H1 (cell line): ENCODE measurements at regions not wholly inside any gene's neighbourhood (a gene's known extent, or its start where the extent isn't known, plus 50 kb on each side); places are given as distances from the start of the nearest gene placed in this dataset.
"Not testable (repeated sequence)": the region's sequence is repeated elsewhere in the genome, so short reads cannot be mapped to it uniquely, and the experiment has no call there.

Experiments
- CTCF ChIA-PET: fragments of 300-600 bp; sonication (Branson Sonifier 250); formaldehyde crosslinking; loops from one replicate; lab custom pipeline; 2021; ENCODE audit not compliant: partially characterized antibody; lab: Charles Lee
- POLR2A ChIA-PET: fragments of 300-600 bp; sonication (Branson Sonifier 250); formaldehyde crosslinking; loops from one replicate; lab custom pipeline; 2021; ENCODE audit warnings: inconsistent platforms; ENCODE audit not compliant: partially characterized antibody; lab: Charles Lee
- DNase-seq, 2 experiments: peaks; one replicate each; pipeline versions ENCODE4 v3.0.0 to v3.0.0-alpha.2; 2010 to 2022; ENCODE audit warnings: low spot score in 2 of 2, low read depth in 1 of 2, mixed read lengths in 1 of 2
- FAIRE-seq: peaks from 2 replicates; lab custom pipeline; 2011; peaks lifted over from hg19 to GRCh38; lab: Jason Lieb, UNC
- H2AFZ ChIP-seq: 2 replicates; pipeline ENCODE4 v1.8.1; 2012; ENCODE audit warnings: low read length, inconsistent platforms
- H2AK5ac ChIP-seq: 2 replicates; pipeline ENCODE4 v1.6.1; 2013; ENCODE audit warnings: low read depth, low read length
- H2BK120ac ChIP-seq: replicated peaks from 2 replicates; pipeline ENCODE3; 2013; ENCODE audit warnings: low read depth, low read length, inconsistent platforms
- H2BK12ac ChIP-seq: 2 replicates; pipeline ENCODE4 v1.6.1; 2013; ENCODE audit warnings: low read depth, low read length
- H2BK15ac ChIP-seq: 2 replicates; pipeline ENCODE4 v1.6.1; 2013; ENCODE audit warnings: low read length
- H2BK20ac ChIP-seq: 2 replicates; pipeline ENCODE4 v1.6.1; 2013; ENCODE audit warnings: low read length
- H2BK5ac ChIP-seq: 2 replicates; pipeline ENCODE4 v1.6.1; 2013; ENCODE audit warnings: low read depth, low read length
- H3K14ac ChIP-seq: 2 replicates; pipeline ENCODE4 v1.6.1; 2013; ENCODE audit warnings: inconsistent platforms; ENCODE audit not compliant: insufficient read length
- H3K18ac ChIP-seq: 2 replicates; pipeline ENCODE4 v1.6.1; 2013; ENCODE audit warnings: low read length; ENCODE audit errors: extremely low read depth
- H3K23ac ChIP-seq: 2 replicates; pipeline ENCODE4 v1.6.1; 2013; ENCODE audit warnings: inconsistent platforms; ENCODE audit not compliant: insufficient read length
- H3K23me2 ChIP-seq: 2 replicates; pipeline ENCODE4 v1.6.1; 2013; ENCODE audit warnings: low read depth, low read length
- H3K27ac ChIP-seq: 2 replicates; pipeline ENCODE4 v1.6.1; 2011; ENCODE audit warnings: low read depth, low read length, inconsistent platforms
- H3K27me3 ChIP-seq, 4 experiments: replicated peaks in 1 of 4; 1 replicate in 1 of 4; 2 replicates in 3 of 4; pipeline versions ENCODE4 v1.6.1 to v1.8.1; 2011 to 2013; ENCODE audit warnings: low read length in 3 of 4, mild to moderate bottlenecking in 3 of 4, inconsistent platforms in 2 of 4, mixed read lengths in 2 of 4, moderate library complexity in 1 of 4; ENCODE audit not compliant: control insufficient read depth in 3 of 4, insufficient read depth in 3 of 4; ENCODE audit errors: extremely low read depth in 1 of 4
- H3K36me3 ChIP-seq, 4 experiments: 2 replicates each; pipeline versions ENCODE4 v1.6.1 to v1.8.1; 2011 to 2013; ENCODE audit warnings: mild to moderate bottlenecking in 4 of 4, low read length in 3 of 4, moderate library complexity in 2 of 4, control low read depth in 1 of 4, inconsistent platforms in 1 of 4; ENCODE audit not compliant: insufficient read depth in 4 of 4, control insufficient read depth in 2 of 4
- H3K4ac ChIP-seq: replicated peaks from 2 replicates; pipeline ENCODE3; 2013; ENCODE audit warnings: low read length, low read depth, mixed read lengths, inconsistent platforms; ENCODE audit not compliant: insufficient read length
- H3K4me1 ChIP-seq, 4 experiments: replicated peaks in 1 of 4; 1 replicate in 1 of 4; 2 replicates in 3 of 4; pipeline versions ENCODE4 v1.6.1 to v1.8.1; 2011 to 2013; ENCODE audit warnings: low read length in 3 of 4, inconsistent platforms in 2 of 4, mixed read lengths in 1 of 4; ENCODE audit not compliant: insufficient read depth in 4 of 4, control insufficient read depth in 3 of 4
- H3K4me2 ChIP-seq, 2 experiments: 2 replicates each; pipeline versions ENCODE4 v1.6.1 to v1.8.1; 2011 to 2013; ENCODE audit warnings: low read depth in 2 of 2, low read length in 2 of 2, control low read depth in 1 of 2, inconsistent platforms in 1 of 2, mild to moderate bottlenecking in 1 of 2; ENCODE audit not compliant: insufficient read depth in 1 of 2
- H3K4me3 ChIP-seq, 4 experiments: fragments of 200-600, 300-600 bp in 1 of 4; sonication (generic), shearing (Covaris generic), sonication (Bioruptor Twin) in 1 of 4; 2 replicates each; pipeline versions ENCODE4 v1.5.1 to v1.8.1; 2011 to 2016; ENCODE audit warnings: low read length in 4 of 4, low read depth in 3 of 4, control low read depth in 2 of 4, inconsistent platforms in 2 of 4, mild to moderate bottlenecking in 2 of 4, mixed read lengths in 1 of 4, moderate library complexity in 1 of 4; ENCODE audit not compliant: insufficient read depth in 2 of 4; ENCODE audit errors: extremely low read depth in 1 of 4
- H3K56ac ChIP-seq: replicated peaks from 2 replicates; pipeline ENCODE3; 2013; ENCODE audit warnings: low read depth, mild to moderate bottlenecking, mixed read lengths, low read length, inconsistent platforms; ENCODE audit not compliant: insufficient read length
- H3K79me1 ChIP-seq: 2 replicates; pipeline ENCODE4 v1.6.1; 2013; ENCODE audit warnings: low read depth, low read length, control low read depth
- H3K79me2 ChIP-seq, 2 experiments: 2 replicates each; pipeline versions ENCODE4 v1.6.1 to v1.8.1; 2012 to 2013; ENCODE audit warnings: low read length in 2 of 2, mild to moderate bottlenecking in 2 of 2, inconsistent platforms in 1 of 2; ENCODE audit not compliant: insufficient read depth in 2 of 2, control insufficient read depth in 1 of 2
- H3K9ac ChIP-seq, 4 experiments: replicated peaks in 1 of 4; 1 replicate in 1 of 4; 2 replicates in 3 of 4; pipeline versions ENCODE4 v1.6.1 to v1.8.1; 2011 to 2013; ENCODE audit warnings: low read depth in 3 of 4, low read length in 3 of 4, control low read depth in 2 of 4, mild to moderate bottlenecking in 2 of 4, moderate library complexity in 2 of 4, inconsistent platforms in 1 of 4; ENCODE audit errors: extremely low read depth in 1 of 4
- H3K9me3 ChIP-seq, 2 experiments: 2 replicates each; pipeline versions ENCODE4 v1.6.1 to v1.8.1; 2012 to 2013; ENCODE audit warnings: mild to moderate bottlenecking in 2 of 2, moderate library complexity in 2 of 2, control low read depth in 1 of 2, inconsistent platforms in 1 of 2, low read depth in 1 of 2, low read length in 1 of 2, mixed read lengths in 1 of 2; ENCODE audit not compliant: insufficient read depth in 2 of 2
- H4K20me1 ChIP-seq, 2 experiments: replicated peaks in 1 of 2; 2 replicates each; pipeline versions ENCODE3 to v1.8.1; 2011 to 2013; ENCODE audit warnings: inconsistent platforms in 2 of 2, low read length in 2 of 2, mild to moderate bottlenecking in 1 of 2; ENCODE audit not compliant: insufficient read depth in 2 of 2, control insufficient read depth in 1 of 2
- H4K5ac ChIP-seq: 2 replicates; pipeline ENCODE4 v1.6.1; 2013; ENCODE audit warnings: low read length, low read depth, mixed read lengths, inconsistent platforms; ENCODE audit not compliant: insufficient read length
- H4K8ac ChIP-seq: 2 replicates; pipeline ENCODE4 v1.8.0; 2013; ENCODE audit warnings: mild to moderate bottlenecking, moderate library complexity, low read length, inconsistent platforms; ENCODE audit not compliant: insufficient read depth; ENCODE audit errors: extremely low read depth
- H4K91ac ChIP-seq: replicated peaks from 2 replicates; pipeline ENCODE3; 2013; ENCODE audit warnings: low read length, mixed read lengths, inconsistent platforms; ENCODE audit not compliant: insufficient read length
- WGBS, 2 experiments: shearing (Covaris generic) in 1 of 2; methylation state at CpG; one replicate each; pipeline versions ENCODE4 v1.1.6 to v1.1.7; 2013 to 2015; ENCODE audit warnings: low lambda C conversion rate in 2 of 2, mixed read lengths in 2 of 2, inconsistent platforms in 1 of 2, low coverage in 1 of 2, missing lambda C conversion rate in 1 of 2; ENCODE audit not compliant: insufficient replicate concordance in 2 of 2, insufficient coverage in 1 of 2, insufficient read length in 1 of 2; ENCODE audit errors: extremely low coverage in 1 of 2, missing lambda C conversion rate in 1 of 2; 5-methylcytosine and 5-hydroxymethylcytosine counted together

- H3K23me2 ChIP-seq, H2AFZ ChIP-seq, H4K91ac ChIP-seq, FAIRE-seq, H3K36me3 ChIP-seq, H3K4me1 ChIP-seq, POLR2A ChIA-PET, H3K79me2 ChIP-seq, H3K9ac ChIP-seq, H4K8ac ChIP-seq, H3K4me3 ChIP-seq, H2BK20ac ChIP-seq, H3K9me3 ChIP-seq, H3K14ac ChIP-seq, H3K79me1 ChIP-seq, H4K5ac ChIP-seq, H3K27me3 ChIP-seq, H3K27ac ChIP-seq, H2AK5ac ChIP-seq, H3K4me2 ChIP-seq, H3K23ac ChIP-seq, H2BK15ac ChIP-seq, H3K4ac ChIP-seq, CTCF ChIA-PET, H2BK120ac ChIP-seq, H4K20me1 ChIP-seq, DNase-seq, H2BK12ac ChIP-seq, H2BK5ac ChIP-seq, H3K56ac ChIP-seq, H3K18ac ChIP-seq: not testable (repeated sequence)
- 87% methylated on average over 1 of the region's 8 CpGs; no CpG with 5 or more reads in 1 of the 2 experiments for WGBS, 2 experiments
Observed at GRCh38 chr10:46677836-46678435, 99.0 kb downstream of the SYT15 start.

GRCh38 chr10:46691397-46691796, 112.5 kb downstream of the SYT15 start:
- H3K9ac ChIP-seq, H3K56ac ChIP-seq, H2BK5ac ChIP-seq, H2AFZ ChIP-seq, H3K4me1 ChIP-seq, H3K18ac ChIP-seq, H3K79me2 ChIP-seq, H3K4me3 ChIP-seq, H3K14ac ChIP-seq, POLR2A ChIA-PET, H4K20me1 ChIP-seq, H2BK12ac ChIP-seq, H2BK120ac ChIP-seq, H4K5ac ChIP-seq, H2BK15ac ChIP-seq, H3K36me3 ChIP-seq, H4K91ac ChIP-seq, H3K79me1 ChIP-seq, CTCF ChIA-PET, H3K4me2 ChIP-seq, H4K8ac ChIP-seq, H2BK20ac ChIP-seq, H3K27me3 ChIP-seq, FAIRE-seq, H3K4ac ChIP-seq, H3K23ac ChIP-seq, H3K23me2 ChIP-seq, DNase-seq, H3K9me3 ChIP-seq, H2AK5ac ChIP-seq, H3K27ac ChIP-seq: not testable (repeated sequence)
- no CpG with 5 or more reads among the region's 2 CpGs for WGBS, 2 experiments
